GM18907 (cell line): ENCODE measurements at regions not wholly inside any gene's neighbourhood (a gene's known extent, or its start where the extent isn't known, plus 50 kb on each side); places are given as distances from the start of the nearest gene placed in this dataset.
"Not testable (repeated sequence)": the region's sequence is repeated elsewhere in the genome, so short reads cannot be mapped to it uniquely, and the experiment has no call there.

Experiments used
- ATAC-seq: cut with Tn5 transposase; IDR thresholded peaks from one replicate; pipeline ENCODE4 v1.9.1; 2021; ENCODE audit warnings: mild to moderate bottlenecking, moderate library complexity; ENCODE audit not compliant: unreplicated experiment

DNA sequence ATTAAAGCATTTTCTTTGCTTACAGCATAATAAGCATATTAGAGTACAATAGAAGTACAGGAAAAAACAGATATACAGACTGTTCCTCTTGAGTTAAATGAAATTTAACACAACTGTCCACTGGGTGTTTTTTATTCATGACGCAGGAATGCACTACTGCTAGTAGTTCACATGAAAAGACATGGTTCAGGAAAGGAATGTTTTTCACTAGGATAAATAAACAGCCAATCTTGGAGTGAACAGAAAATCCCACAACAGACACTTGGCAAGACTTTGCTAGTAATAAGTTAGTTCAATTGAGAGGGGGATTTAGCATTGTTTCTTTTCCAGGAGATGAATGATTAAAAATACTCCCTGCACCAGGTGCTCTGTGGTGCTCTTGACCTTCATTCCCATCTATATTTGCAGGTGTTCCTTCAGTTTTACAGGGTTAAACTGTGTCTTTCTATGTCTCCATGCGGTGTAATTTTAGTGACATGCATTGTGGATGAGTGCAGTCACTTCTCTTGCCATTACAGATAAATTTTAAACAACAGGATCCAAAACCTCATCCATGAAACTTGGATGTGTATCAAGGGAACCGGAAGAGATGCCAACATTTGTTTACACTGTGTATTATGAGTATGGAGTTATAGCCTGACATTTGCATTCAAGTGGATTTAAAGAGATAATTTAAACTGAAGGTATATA lies 796.6 kb downstream of the DSC3 start:
- ATAC-seq: no peak

DNA sequence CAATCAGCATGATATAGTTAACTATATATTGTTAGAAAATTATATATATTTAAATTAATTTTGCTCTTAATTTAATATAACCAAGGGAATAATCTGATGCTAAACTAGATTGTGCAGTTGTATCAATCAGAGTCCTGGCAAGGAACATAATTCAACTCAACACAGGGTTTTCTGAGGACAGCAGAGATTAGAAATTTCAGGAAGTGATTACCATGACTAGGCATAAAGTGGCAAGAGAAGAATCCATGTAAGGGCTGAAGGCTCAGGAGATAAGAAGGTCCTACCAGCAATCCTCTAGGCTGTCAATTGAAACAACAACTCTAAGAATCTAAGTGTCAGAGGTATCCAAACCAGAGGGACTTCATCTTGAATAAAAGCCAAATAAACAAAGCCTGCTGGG lies 807.8 kb downstream of the DSC3 start:
- ATAC-seq: no peak

DNA sequence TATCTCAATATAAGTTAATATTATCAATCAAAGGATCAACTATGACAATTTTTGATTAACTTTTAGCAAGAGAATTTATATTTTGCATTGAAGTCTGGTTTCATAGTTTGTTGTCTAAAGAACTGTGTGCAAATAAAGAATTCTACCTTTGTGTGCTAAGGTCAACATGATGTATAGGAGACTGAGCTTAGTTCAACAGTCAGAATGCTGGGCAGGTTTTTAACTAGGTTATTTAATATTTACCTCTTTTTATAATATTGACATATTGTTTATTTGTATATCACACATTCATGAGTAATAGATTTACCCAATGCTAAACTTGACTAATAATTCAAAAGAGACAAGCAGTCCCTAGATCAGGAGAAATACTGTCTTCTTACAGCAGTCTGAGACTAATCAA lies 831.4 kb downstream of the DSC3 start:
- no peak for ATAC-seq

DNA sequence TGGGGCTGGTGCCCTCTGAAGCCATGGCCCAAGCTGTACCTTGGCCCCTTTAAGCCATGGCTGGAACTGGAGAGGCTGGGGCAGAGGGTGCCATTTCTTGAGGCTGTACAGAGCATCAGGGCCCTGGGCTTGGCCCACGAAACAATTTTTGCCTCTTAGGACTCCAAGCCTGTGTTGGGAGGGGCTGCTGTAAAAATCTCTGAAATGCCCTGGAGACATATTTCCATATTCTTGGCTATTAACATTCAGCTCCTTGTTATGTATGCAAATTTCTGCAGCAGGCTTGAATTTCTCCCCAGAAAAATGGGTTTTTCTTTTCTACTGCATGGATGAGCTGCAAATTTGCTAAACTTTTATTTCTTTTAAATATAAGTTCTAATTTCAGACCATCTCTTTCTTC lies 834.0 kb downstream of the DSC3 start:
- no peak for ATAC-seq

DNA sequence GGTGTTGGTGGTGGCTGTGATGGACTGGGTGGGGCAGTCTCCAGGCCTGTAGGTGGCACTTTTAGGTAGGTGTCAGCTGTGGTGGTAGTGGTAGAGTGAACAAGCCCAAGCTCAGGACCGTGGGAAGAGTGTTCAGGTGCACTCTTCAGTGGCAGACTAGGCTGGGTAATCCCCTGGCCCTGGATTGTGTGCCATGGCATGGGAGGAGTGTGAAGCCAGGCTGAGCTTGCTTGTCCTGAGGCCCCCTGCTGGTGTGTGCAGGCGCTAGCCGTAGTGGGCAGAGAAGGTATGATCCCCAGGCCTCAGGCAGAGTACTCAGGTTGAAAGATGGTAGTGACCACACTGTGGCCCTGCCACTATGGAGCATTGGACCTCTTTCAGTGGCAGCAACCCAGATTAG lies 850.3 kb downstream of the DSC3 start:
- ATAC-seq: no peak

DNA sequence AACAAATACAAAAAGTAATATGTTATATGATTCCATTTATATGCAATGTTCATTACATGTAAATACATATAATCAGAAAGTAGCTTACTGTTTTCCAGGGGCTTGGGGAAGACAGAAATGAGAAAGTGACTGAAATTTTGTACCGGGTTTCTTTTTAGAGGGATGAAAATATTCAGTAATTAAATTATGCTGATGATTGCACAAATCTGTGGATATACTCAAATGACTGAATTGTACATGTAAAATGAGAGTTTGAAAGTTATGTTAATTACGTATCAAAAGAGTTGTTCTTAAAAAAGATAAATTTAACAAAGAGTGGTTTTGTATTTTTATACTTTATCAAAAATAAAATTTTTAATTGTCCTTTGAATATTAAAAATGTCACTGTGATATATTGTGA lies 856.3 kb downstream of the DSC3 start:
- no peak for ATAC-seq

DNA sequence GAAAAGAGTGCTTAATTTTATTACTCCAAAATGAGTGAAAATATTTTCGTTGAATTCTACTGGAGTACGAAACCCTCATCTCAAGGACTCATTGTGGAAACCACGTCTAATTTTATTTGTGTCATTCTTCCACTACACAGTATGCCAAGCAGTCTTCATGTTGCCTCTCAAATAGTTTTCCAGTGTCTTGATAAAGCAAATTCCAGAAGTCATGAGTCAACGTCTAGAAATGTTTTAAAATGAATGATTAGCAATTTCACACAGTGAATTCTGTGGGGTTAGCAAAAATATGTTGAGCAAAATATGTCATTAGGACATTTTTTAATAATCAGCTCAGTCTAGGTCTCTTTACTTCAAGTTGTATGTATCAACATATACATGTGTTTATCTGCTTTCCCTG lies 865.5 kb downstream of the DSC3 start:
- no peak for ATAC-seq

DNA sequence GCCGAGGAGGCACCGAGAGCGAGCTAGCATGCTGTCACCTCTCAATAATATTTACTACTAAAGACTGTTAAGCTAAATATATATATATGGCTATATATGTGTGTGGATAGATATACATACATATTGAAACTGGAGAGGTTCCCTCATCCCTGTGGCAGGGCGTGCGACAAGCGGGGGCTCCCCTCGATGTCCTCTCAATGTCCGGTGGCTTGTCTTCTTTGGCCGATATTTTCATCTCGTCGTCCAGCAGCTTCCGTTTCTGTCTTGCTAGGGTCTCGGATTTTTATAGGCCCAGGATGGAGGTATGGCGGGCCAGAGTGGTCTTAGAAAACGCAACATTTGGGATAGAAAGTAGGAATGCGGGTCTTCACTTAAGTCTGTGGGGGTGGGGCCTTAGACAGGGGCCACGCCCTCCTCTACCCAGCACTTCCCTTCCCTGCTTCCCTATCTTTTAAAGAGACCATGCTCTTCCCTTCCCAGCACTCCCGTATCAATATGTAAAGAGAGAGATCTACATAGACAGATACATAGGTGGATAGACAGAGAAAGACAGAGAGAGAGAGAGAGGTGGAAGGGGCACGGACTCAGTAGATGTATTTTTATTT lies 866.8 kb downstream of the DSC3 start:
- no peak for ATAC-seq

DNA sequence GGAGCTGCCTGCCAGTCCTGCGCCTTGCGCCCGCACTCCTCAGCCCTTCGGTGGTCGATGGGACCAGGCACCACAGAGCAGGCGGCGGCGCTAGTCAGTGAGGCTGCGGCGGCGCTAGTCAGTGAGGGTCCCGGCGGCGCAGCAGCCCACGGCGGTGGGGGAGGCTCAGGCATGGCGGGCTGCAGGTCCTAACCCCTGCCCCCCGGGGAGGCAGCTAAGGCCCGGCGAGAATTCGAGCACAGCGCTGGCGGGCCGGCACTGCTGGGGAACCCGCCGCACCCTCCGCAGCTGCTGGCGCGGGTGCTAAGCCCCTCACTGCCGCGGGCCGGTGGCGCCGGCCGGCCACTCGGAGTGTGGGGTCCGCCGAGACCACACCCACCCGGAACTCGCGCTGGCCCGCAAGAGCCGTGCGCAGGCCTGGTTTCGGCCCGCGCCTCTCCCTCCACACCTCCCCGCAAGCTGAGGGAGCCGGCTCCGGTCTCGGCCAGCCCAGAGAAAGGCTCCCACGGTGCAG lies 867.4 kb downstream of the DSC3 start:
- no peak for ATAC-seq

DNA sequence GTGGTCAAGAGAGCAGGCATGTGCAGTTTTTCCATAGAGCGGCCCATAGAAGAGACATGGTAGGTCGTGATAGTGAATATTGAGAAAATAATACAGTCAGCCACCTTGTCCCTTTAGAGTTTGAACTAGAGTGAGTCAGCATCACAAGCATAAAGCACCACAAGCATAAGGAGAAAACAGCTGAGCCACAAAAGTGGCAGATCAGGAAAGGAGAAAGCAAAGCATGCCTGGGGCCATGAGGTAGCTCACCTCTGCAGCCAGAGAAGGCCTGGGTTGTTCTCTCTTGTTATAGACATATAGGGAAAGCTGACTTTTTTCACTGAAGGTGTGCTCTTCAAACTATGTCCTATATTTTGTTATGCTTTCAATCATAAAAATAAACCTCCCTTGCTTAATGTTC lies 879.0 kb downstream of the DSC3 start:
- no peak for ATAC-seq

DNA sequence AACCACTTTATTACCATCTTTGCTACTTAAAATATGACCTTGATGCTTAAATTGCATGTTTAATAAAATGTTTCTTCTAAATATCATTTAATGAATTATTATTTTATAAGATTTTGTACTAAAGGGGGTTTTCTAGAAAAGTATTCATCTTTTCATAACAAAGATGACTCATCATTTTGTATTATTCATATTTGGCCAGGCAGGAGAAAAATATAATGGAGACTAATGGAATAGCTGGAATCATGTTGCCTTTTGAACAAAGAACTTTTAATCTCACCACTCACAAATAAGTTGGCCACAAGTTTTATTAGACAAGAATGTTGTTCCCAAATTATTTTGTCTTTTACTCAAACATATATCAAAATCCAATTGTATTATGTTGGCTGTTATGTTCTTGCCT lies 882.4 kb downstream of the DSC3 start:
- no peak for ATAC-seq

DNA sequence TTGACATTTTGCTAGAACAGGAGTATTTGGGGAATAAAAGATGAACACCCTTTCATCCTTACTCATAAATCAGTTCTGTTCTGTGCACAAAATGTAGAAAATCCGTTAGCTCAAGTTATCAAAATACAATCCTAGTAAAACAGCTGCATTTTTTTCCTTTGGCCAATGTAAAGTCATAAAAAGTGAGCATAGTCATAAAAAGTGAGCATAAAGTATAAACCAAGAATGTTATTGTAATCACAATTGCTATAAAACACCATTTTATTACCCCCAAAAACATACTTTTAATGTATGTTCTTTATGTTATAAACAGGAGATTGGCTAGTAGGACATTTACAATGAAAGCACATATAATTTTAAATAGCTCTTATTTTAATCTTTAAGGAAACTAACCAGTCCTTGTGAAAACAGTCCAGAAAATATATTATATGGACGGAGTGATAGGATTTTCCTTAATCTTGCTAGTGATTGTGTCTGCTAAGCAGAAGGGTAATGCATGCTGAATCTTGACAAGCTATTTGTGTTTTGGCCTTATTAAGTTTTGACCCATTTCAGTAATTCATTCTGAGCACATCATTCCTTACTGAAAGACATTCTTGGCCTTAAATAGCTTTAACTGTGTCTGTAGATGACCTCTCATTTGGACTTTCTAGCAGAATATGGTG lies 891.8 kb downstream of the DSC3 start:
- ATAC-seq: no peak

DNA sequence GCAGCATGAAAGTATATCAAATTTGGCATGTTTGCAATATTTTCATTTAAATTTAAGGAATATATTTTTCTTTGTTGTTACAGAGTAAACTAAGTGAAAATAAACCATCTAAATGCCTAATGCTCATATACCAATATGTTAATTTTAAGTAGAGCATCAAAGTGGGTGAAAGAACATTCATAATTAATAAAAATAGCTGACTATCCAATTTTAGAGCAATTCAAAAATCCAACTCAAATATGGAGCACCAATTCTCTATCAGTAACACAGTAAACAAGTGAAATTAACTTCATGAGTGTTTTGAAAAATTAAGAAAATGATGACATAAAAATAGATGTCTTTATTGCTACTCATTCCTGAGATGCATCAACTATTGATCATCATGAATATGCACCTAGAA lies 893.0 kb downstream of the DSC3 start:
- ATAC-seq: no peak

DNA sequence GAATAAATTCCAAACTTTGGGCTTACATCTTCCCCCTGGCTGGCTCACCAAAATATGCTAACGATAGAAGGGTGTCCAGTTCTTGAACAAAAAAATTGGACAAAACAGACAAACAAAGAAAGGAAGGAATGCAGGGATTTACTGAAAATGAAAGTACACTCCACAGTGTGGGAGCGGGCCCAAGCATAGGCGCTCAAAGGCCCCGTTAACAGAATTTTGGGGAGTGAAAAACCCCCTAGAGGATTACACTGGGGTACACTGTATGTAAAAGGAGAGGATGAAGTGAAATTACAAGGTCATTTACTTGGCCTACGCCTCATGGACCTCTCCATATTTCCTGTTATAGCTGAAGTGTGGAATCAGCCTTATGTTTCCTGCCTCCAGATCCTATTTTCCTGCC lies 899.7 kb downstream of the DSC3 start:
- ATAC-seq: no peak

DNA sequence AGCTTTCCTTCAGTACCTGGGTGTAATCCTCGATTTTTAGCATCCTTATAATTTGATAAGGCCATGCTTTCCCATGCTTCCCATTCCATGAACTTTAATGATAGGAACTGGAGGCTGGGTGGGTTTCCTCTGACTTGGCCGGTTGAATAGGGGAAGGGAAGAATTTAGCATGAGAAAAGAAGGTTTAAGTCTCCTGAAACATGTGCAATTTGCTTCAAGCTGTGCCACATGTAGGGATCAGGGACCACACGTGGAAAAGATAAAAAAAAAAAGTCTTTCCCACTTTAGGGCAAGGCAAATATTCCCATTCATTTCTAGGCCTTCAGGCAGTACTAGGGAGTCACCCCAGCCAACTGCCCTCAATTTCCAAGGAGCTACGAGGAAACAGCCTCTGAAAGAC lies 900.3 kb downstream of the DSC3 start:
- no peak for ATAC-seq

DNA sequence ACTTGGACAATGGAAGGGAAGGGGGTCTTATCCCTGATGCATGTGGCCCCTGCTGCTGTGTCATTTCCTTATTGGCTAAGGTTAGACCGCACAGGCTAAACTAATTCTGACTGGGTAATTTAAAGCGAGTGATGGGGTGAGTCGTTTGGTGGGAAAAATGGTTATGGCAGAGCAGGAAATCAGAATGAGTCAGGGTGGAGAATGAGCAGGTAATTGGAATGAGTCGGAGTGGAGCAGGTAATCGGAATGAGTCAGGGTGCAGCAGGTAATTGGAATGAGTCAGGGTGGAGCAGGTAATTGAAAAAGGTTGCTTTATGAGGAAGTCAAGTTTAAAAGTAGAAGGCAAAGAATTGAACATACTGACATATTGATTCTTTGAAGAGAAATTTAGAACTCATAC lies 901.0 kb downstream of the DSC3 start:
- not testable (repeated sequence) for ATAC-seq

DNA sequence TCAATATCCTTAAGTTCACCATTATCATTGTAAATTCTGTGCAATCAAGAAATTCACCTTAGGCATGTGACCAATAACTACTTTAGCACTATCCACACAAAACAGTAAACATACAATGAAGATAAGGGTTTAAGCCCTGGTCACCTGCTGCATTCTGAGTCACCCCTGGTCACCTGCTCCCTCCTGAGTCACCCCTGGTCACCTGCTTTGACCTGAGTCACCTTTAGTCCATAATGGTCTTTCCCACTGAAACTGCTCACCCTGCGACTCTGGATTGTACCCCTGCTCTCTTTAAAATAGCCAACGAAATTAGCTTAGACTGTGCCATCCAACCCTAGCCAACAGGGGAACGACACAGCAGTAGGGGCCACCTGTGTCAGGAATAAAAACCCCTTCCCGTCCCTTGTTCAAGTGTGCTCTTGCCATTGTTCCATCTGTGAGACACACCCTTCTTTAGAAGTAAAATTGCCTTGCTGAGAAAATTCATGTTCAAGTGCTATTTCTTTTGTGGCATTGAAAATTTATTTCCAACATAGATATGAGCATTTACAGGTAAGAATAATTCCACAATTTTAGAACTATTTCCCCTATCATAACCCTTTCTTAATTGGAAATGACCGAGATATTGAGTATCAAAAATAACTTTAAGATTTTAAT lies 902.8 kb downstream of the DSC3 start:
- no peak for ATAC-seq

DNA sequence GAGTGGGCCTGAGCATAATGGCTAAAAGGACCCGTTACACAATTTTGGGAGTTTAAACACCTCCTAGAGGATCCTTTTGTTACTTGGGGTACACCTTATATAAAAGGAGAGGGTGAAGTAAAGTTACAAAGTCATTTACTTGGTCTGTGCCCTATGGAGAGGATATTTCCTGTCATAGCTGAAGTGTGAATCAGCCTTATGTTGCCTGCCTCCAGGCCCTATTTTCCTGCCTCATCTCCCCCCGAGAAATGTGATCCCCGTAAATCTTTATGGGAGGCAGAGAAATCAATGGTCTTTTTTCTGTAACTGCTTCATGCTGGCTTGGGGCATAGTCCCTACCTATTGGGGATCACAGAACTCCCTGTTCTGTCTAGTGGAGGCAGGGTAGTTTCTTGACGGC lies 906.6 kb downstream of the DSC3 start:
- no peak for ATAC-seq

DNA sequence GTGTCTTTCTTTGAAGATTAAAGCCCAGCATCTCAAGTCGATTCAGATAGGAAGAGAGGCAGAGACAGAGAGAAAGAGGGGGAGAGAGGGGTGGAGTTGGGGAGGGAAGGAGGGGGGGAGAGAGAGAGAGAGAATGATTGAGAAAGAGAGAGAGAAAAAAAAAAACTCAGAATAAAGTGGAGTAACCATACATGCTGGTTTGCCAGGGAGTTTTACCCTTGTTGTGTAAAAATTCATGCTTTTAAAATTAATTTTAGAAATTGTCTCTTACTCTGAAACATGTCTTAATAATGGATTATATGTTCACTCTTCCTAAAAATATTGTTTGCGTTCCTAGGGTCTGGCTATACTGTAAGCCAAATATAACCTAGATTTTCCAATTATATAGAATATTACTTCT lies 908.5 kb downstream of the DSC3 start:
- no peak for ATAC-seq

DNA sequence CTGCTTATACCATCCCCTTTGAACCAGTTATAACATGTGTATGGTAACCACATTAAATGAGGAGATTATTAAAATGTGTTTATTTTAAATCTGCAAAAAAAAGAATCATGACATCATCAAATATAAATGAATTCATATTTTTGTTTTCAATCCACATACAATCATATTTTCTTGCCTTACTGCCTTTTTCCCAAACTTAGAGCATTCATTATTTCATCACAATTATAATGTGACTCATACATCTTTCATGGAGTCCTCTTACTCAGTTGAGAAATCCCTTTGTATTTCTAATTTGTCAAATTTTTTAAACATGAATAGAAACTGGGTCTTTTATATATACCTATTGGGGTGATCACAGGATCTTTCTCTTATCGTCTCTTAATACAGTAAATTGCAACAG lies 909.6 kb downstream of the DSC3 start:
- no peak for ATAC-seq

DNA sequence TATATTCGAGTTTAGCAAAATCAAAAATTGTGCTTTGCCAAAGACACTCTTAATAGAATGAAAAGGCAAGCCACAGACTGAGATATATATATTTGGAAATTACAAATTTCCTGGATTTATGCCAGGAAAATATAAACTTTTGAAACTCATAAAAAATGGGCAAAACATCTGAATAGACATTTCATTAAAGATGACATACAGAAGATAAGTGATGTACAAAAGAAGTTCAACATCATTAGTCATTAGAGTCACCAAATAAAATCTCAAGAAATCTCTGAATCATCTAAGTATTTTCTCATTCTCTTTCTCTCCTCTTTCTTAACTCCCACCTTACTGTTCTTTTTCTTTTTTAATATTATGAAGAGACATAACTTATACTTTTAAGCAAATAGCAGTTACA lies 921.1 kb downstream of the DSC3 start:
- no peak for ATAC-seq

DNA sequence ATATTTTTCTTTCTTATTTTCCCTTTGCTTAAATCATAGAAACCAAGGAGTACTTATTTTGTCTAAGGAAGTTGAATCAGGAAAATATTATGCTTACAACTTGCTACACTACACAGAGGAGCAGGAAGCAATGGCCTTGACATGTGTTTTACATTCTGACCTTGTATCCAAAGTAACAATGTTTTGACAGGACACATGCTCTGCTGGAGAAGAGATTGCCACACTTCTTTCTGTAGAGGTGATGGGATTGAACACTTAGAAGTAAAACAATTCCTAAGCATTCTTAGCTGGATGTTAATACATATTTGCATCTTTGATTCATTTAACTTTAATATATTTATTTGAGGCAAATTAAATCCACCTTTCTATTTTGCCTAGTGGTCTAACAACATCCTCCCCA lies 929.1 kb downstream of the DSC3 start:
- no peak for ATAC-seq
